Lung microvascular endothelial cell (primary cell): ENCODE measurements at regions not wholly inside any gene's neighbourhood (a gene's known extent, or its start where the extent isn't known, plus 50 kb on each side); places are given as distances from the start of the nearest gene placed in this dataset.

Experiments used
- DNase-seq, 2 donors: peaks; one replicate each; pipeline versions ENCODE4 v3.0.0 to v3.0.0-alpha.2; 2010; ENCODE audit warnings: low read depth in 2 of 2

GRCh38 chr2:160942476-160943142 is 217.6 kb upstream of the TANK start:
- no peak for DNase-seq

GRCh38 chr2:160943414-160943813 is 216.8 kb upstream of the TANK start:
- DNase-seq = no peak

GRCh38 chr2:160952464-160953254 is 207.6 kb upstream of the TANK start:
- peak; percentile 77 to 91 for DNase-seq

- peak in 1 of 2 donors; percentile 17 for DNase-seq
Observed at GRCh38 chr2:160955578-160955977, 204.7 kb upstream of the TANK start.

GRCh38 chr2:160956243-160956802 is 203.9 kb upstream of the TANK start:
- peak in 1 of 2 donors; percentile 22 for DNase-seq

- DNase-seq = peak; percentile 31 to 45
Observed at GRCh38 chr2:160963957-160964356, 196.3 kb upstream of the TANK start.

- no peak for DNase-seq
Observed at GRCh38 chr2:160967523-160967922, 192.7 kb upstream of the TANK start.

- no peak for DNase-seq
Observed at GRCh38 chr2:160968183-160968582, 192.0 kb upstream of the TANK start.

GRCh38 chr2:160970052-160970965 is 189.9 kb upstream of the TANK start:
- peak; percentile 80 to 90 for DNase-seq

- no peak for DNase-seq
Observed at GRCh38 chr2:160973991-160974390, 186.2 kb upstream of the TANK start.

- peak in 1 of 2 donors; percentile 52 for DNase-seq
Observed at GRCh38 chr2:160974803-160975202, 185.4 kb upstream of the TANK start.

GRCh38 chr2:160976797-160977196 is 183.4 kb upstream of the TANK start:
- no peak for DNase-seq

GRCh38 chr2:160977376-160977775 is 182.9 kb upstream of the TANK start:
- no peak for DNase-seq

GRCh38 chr2:160977854-160978253 is 182.4 kb upstream of the TANK start:
- no peak for DNase-seq

GRCh38 chr2:160984426-160985077 is 175.7 kb upstream of the TANK start:
- peak; percentile 20 to 27 for DNase-seq

GRCh38 chr2:160989778-160990177 is 170.4 kb upstream of the TANK start:
- DNase-seq = no peak

GRCh38 chr2:160993654-160994061 is 166.6 kb upstream of the TANK start:
- DNase-seq = no peak

- peak; percentile 86 to 92 for DNase-seq
Observed at GRCh38 chr2:160994141-160995002, 165.9 kb upstream of the TANK start.

- DNase-seq = no peak
Observed at GRCh38 chr2:160996584-160996983, 163.6 kb upstream of the TANK start.

GRCh38 chr2:161004379-161004778 is 155.8 kb upstream of the TANK start:
- peak; percentile 28 to 40 for DNase-seq
